PFSK-1 (cell line): ENCODE measurements at regions not wholly inside any gene's neighbourhood (a gene's known extent, or its start where the extent isn't known, plus 50 kb on each side); places are given as distances from the start of the nearest gene placed in this dataset.

Experiments
- FOXP2 ChIP-seq: optimal IDR thresholded peaks from 2 replicates; pipeline ENCODE3; 2011; ENCODE audit warnings: borderline replicate concordance, control low read depth, inconsistent platforms; ENCODE audit not compliant: insufficient read depth; ENCODE audit errors: extremely low read length, extremely low read depth
- POLR2AphosphoS5 ChIP-seq: IDR thresholded peaks from 2 replicates; pipeline ENCODE4 v1.6.1; 2012; ENCODE audit warnings: low read depth, mild to moderate bottlenecking, control low read depth, low read length, moderate library complexity
- REST ChIP-seq, 2 experiments: IDR thresholded peaks; 2 replicates each; pipeline versions ENCODE4 v1.6.1 to v1.8.0; 2011 to 2012; ENCODE audit warnings: low read depth in 2 of 2, low read length in 2 of 2, control low read depth in 1 of 2, inconsistent platforms in 1 of 2, mild to moderate bottlenecking in 1 of 2, moderate library complexity in 1 of 2; ENCODE audit not compliant: insufficient read depth in 1 of 2
- SIN3A ChIP-seq: IDR thresholded peaks from 2 replicates; pipeline ENCODE4 v1.6.1; 2012; ENCODE audit warnings: mild to moderate bottlenecking, low read length, moderate library complexity, borderline replicate concordance; ENCODE audit not compliant: insufficient read depth
- TAF1 ChIP-seq: IDR thresholded peaks from 2 replicates; pipeline ENCODE4 v1.6.1; 2012; ENCODE audit warnings: low read length, control low read depth, borderline replicate concordance; ENCODE audit not compliant: insufficient read depth

GRCh38 chr1:218571491-218571890 lies 226.4 kb downstream of the TGFB2 start:
- TF ChIP-seq POLR2AphosphoS5 (no peak), FOXP2 (no peak), REST (IDR thresholded peaks at IDR 0.05; ENCODE audit: insufficient read depth in 1 of 2, low read depth in 2 of 2, low read length in 2 of 2) (no peak), SIN3A (no peak), TAF1 (no peak)

GRCh38 chr1:218572050-218572449 lies 226.9 kb downstream of the TGFB2 start:
- TF ChIP-seq POLR2AphosphoS5 (no peak), REST (IDR thresholded peaks at IDR 0.05; ENCODE audit: insufficient read depth in 1 of 2, low read depth in 2 of 2, low read length in 2 of 2) (no peak)

DNA sequence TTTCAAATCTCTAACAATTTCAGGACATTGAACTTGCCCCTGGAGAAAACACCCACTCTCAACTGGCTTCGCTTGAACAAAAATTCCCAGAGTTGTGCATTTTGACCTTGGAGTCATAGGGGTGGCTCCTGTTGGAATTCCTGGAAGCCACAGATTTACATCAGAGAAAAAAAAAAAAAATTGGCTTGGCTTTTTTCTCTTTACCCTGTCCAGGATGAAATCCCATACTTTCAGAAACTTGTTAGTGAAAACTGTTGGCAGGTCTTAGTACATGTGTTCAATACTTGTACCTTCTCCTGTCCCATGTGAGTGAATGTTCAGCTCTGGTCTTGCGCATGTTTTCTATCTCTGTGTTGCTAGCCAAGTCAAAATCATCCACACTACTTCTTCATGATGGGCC lies 228.8 kb downstream of the TGFB2 start:
- no peak for TF ChIP-seq POLR2AphosphoS5
- TF ChIP-seq FOXP2, result no peak

GRCh38 chr1:218575079-218575478 lies 229.9 kb downstream of the TGFB2 start:
- no peak for TF ChIP-seq FOXP2
- TF ChIP-seq POLR2AphosphoS5, result no peak
- TF ChIP-seq SIN3A, result no peak

DNA sequence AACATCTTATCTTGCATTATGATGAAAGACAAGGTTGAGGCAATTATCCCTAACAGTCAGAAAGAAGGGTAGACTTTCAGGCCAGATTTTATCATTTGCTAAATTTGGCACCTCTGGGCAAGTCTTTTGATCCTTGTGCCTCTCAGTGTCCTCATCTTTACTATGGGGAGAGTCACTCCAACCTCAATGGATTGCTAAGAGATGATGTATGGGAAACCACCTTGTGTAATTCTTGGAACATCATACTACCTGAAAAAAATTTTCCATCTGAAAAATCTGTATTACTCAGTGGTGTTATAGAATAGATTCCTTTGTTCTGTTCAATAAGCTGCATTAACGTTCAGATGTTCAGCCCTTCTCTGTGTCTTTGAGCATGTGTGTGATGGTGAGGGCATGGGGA lies 230.7 kb downstream of the TGFB2 start:
- TF ChIP-seq FOXP2 (no peak), TAF1 (no peak), SIN3A (no peak), POLR2AphosphoS5 (no peak), REST (IDR thresholded peaks at IDR 0.05; ENCODE audit: insufficient read depth in 1 of 2, low read depth in 2 of 2, low read length in 2 of 2) (no peak)

- TF ChIP-seq REST (IDR thresholded peaks at IDR 0.05; ENCODE audit: insufficient read depth in 1 of 2, low read depth in 2 of 2, low read length in 2 of 2) (no peak), FOXP2 (no peak), POLR2AphosphoS5 (no peak), TAF1 (no peak), SIN3A (no peak)
These were observed 237.5 kb downstream of the TGFB2 start for GRCh38 chr1:218582646-218583045.
